CD4-positive, alpha-beta T cell (primary cell): ENCODE measurements at regions not wholly inside any gene's neighbourhood (a gene's known extent, or its start where the extent isn't known, plus 50 kb on each side); places are given as distances from the start of the nearest gene placed in this dataset.

ENCODE experiments used
- ATAC-seq: fragments of 200-7000 bp; cut with Tn5 transposase; one replicate; pipeline ENCODE4 v1.10.0; 2022; ENCODE audit warnings: mild to moderate bottlenecking; ENCODE audit not compliant: poor library complexity
- CTCF ChIA-PET: fragments of 350-600 bp; sonication (Branson Sonifier 250); formaldehyde crosslinking; loops from one replicate; lab custom pipeline; 2021; ENCODE audit warnings: antibody characterized with exemption, inconsistent platforms; lab: Charles Lee
- POLR2A ChIA-PET: fragments of 350-600 bp; sonication (Branson Sonifier 250); formaldehyde crosslinking; loops from one replicate; lab custom pipeline; 2021; ENCODE audit warnings: antibody characterized with exemption, inconsistent platforms; lab: Charles Lee
- DNase-seq, 14 experiments: peaks; one replicate each; pipeline ENCODE4 v3.0.0-alpha.2; 2013 to 2020; ENCODE audit warnings: mixed read lengths in 2 of 14
- H3K27ac ChIP-seq, 2 donors: one replicate each; pipeline versions ENCODE4 v1.5.1 to v1.7.0; 2013; ENCODE audit warnings: low read length in 2 of 2, low read depth in 1 of 2, mild to moderate bottlenecking in 1 of 2
- H3K27me3 ChIP-seq, 2 experiments: 1 replicate in 1 of 2; 2 replicates in 1 of 2; pipeline versions ENCODE4 v1.6.1 to v1.7.0; 2013; ENCODE audit warnings: low read length in 2 of 2, control low read depth in 1 of 2, mild to moderate bottlenecking in 1 of 2, moderate library complexity in 1 of 2; ENCODE audit not compliant: insufficient read depth in 2 of 2, control insufficient read depth in 1 of 2
- H3K36me3 ChIP-seq: one replicate; pipeline ENCODE4 v1.6.1; 2013; ENCODE audit warnings: low read length, control low read depth; ENCODE audit not compliant: insufficient read depth
- H3K4me1 ChIP-seq: one replicate; pipeline ENCODE4 v1.6.1; 2013; ENCODE audit warnings: low read length, control low read depth; ENCODE audit not compliant: insufficient read depth
- H3K4me3 ChIP-seq: one replicate; pipeline ENCODE4 v1.5.1; 2013; ENCODE audit warnings: mild to moderate bottlenecking, low read length, moderate library complexity
- H3K9me3 ChIP-seq, 2 experiments: 1 replicate in 1 of 2; 2 replicates in 1 of 2; pipeline versions ENCODE4 v1.6.1 to v1.7.0; 2013; ENCODE audit warnings: low read length in 2 of 2, mild to moderate bottlenecking in 2 of 2, control low read depth in 1 of 2, moderate library complexity in 1 of 2; ENCODE audit not compliant: control insufficient read depth in 1 of 2, insufficient read depth in 1 of 2
- H3K27ac Mint-ChIP-seq: one replicate; pipeline ENCODE4 v1.8.0; 2020; ENCODE audit warnings: mixed read lengths
- H3K27me3 Mint-ChIP-seq: one replicate; pipeline ENCODE4 v1.8.0; 2021; ENCODE audit warnings: mixed read lengths
- H3K36me3 Mint-ChIP-seq: one replicate; pipeline ENCODE4 v1.8.0; 2021; ENCODE audit warnings: low read depth, mixed read lengths
- H3K4me1 Mint-ChIP-seq: one replicate; pipeline ENCODE4 v1.8.0; 2021; ENCODE audit warnings: low read depth, mixed read lengths
- H3K4me3 Mint-ChIP-seq: one replicate; pipeline ENCODE4 v1.8.0; 2020; ENCODE audit warnings: mild to moderate bottlenecking, mixed read lengths
- H3K9me3 Mint-ChIP-seq: one replicate; pipeline ENCODE4 v1.8.0; 2020; ENCODE audit warnings: mixed read lengths
- intact Hi-C, 2 experiments: fragments of 100-400 bp; cut with DNase I in 1 of 2; cut with micrococcal nuclease in 1 of 2; formaldehyde crosslinking; loops; one replicate each; pipeline versions ENCODE4 v1.15.1 to v1.9.0; 2023 to 2025; cut with DNase I, micrococcal nuclease
- TF ChIP-seq, protein P1 (sequence below): fragments of 200-600 bp; IDR thresholded peaks from one replicate; pipeline ENCODE4 v1.8.0; 2022; ENCODE audit warnings: antibody characterized with exemption, mild to moderate bottlenecking

DNA sequence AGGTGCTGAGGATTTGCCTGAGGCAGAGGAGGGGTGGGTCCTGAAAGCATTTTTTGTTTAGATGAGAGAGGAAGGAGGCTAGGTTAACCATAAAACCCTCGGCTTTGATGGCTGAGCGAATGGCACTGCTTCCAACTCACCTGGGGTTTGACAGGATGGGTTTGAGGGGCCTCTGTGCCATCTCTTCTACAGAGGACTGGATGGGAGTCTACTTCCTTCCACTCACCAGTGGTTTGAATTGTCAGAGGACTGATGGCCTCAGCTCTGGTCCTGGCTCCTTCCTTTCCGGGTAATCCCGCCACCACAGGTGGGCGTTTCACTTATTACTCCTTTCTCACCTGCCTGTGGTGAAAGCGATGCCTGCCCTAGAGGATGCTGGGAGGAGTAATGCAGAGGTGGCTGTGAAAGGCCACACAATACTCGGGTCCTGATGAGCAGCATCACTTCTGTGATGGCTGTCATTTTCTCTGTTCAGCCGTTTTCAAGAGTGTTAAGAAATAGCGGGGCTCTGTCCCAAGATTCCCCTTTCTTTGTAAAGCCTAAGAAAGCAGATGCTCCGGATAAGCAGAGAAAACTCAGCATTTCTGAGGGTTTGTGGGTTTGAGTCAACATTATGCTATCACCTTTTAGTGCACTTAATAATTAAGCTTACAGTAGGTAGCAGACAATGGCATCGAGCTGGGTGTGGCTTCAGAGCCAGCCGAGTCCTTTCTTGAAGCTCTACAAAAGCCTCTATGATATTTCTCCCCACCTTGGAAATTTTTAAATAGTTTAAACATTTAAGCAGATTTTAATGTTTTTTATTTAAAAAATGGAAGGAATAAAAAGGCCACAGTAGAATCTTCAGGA lies 220.7 kb downstream of the HLX start:
- peaks cover 0 to 4% of the 10 kb centered on the region in 2 experiments for H3K9me3 ChIP-seq
- DNase-seq, result no peak
- CTCF ChIA-PET, result no interaction called here
- H3K4me1 ChIP-seq, result no peaks in the 10 kb centered on the region
- H3K27me3 ChIP-seq, result no peaks in the 10 kb centered on the region
- Mint-ChIP-seq H3K4me1 (no peaks in the 10 kb centered on the region), H3K4me3 (no peak overlapping the region), H3K36me3 (no peaks in the 10 kb centered on the region), H3K27ac (no peak overlapping the region), H3K9me3 (no peaks in the 10 kb centered on the region), H3K27me3 (peaks cover 6% of the 10 kb centered on the region)
- TF ChIP-seq, protein P1, sequence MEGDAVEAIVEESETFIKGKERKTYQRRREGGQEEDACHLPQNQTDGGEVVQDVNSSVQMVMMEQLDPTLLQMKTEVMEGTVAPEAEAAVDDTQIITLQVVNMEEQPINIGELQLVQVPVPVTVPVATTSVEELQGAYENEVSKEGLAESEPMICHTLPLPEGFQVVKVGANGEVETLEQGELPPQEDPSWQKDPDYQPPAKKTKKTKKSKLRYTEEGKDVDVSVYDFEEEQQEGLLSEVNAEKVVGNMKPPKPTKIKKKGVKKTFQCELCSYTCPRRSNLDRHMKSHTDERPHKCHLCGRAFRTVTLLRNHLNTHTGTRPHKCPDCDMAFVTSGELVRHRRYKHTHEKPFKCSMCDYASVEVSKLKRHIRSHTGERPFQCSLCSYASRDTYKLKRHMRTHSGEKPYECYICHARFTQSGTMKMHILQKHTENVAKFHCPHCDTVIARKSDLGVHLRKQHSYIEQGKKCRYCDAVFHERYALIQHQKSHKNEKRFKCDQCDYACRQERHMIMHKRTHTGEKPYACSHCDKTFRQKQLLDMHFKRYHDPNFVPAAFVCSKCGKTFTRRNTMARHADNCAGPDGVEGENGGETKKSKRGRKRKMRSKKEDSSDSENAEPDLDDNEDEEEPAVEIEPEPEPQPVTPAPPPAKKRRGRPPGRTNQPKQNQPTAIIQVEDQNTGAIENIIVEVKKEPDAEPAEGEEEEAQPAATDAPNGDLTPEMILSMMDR, result no peak
- POLR2A ChIA-PET, result no interaction called here
- H3K36me3 ChIP-seq, result no peaks in the 10 kb centered on the region
- no peak overlapping the region for H3K27ac ChIP-seq
- H3K4me3 ChIP-seq, result no peak overlapping the region
- intact Hi-C loops, result no loop called here
- ATAC-seq, result no peak

DNA sequence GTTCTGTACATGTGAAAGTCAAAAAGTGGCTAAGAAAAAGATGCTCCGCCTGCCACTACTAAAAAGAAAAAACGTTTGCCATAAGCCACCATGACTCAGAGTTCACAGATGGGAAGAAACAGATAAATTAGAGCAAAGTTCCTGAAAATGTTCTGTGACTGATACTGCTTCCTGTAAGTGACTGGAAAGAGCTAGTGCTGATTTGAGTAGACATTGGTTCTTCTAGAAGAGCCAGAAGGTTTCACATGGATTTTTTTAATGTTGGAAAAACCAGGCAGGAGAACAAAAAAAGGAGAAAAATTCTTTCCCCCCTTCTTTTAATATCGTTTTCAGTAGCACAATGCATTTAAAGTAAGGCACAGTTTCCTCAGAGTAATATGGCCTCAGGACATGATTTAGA lies 221.4 kb downstream of the HLX start:
- Histone ChIP-seq H3K4me1 (no peaks in the 10 kb centered on the region), H3K9me3 (peaks cover 0 to 4% of the 10 kb centered on the region in 2 experiments), H3K27me3 (no peaks in the 10 kb centered on the region), H3K27ac (no peak overlapping the region), H3K36me3 (no peaks in the 10 kb centered on the region), H3K4me3 (no peak overlapping the region)
- DNase-seq, result peak in 3 of 14 experiments; percentile 5 to 42 (median 25)
- Mint-ChIP-seq H3K9me3 (peaks cover under 1% of the 10 kb centered on the region), H3K27me3 (peaks cover 6% of the 10 kb centered on the region), H3K27ac (no peak overlapping the region), H3K4me1 (no peaks in the 10 kb centered on the region), H3K36me3 (no peaks in the 10 kb centered on the region), H3K4me3 (no peak overlapping the region)
- intact Hi-C loops, result no loop called here
- CTCF ChIA-PET, result no interaction called here
- ATAC-seq, result no peak
- POLR2A ChIA-PET, result no interaction called here
- TF ChIP-seq, protein P1, result no peak

DNA sequence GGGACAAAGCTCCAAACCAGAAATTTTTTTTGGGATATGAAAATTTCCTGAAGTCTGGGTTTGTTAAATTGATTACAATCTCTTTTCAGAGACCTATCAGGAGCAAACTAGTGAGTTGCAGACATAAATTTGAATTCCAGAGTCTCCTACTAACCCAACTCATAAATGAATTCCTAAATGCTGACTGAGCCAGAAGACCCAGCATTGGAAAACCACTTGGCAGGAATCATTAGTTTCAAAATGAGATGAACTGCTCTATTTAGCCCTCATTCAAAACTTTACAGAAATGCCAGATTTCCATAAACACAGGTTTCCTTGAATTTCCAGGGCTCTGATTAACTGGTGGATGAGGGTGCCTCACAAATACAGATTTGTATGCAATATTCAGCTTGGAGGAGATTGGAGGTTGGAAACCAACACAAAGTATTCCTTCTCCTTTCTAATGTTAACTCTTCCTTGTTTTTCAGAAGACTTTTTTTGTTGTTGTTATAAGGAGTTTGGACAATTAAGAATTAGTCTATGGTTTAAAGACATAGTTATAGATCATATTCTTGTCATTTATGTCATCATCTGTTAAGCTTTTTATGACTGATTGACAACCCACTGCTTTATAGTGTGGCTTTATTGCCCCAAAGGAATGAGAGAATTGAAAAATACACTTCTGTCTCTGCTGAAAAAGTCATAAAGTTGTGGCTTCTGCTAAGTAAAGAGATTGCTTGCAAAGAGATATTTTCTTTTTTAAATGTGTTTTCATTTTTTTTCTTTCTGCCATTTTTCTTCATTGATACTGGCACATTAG lies 222.8 kb downstream of the HLX start:
- peaks cover 0 to 4% of the 10 kb centered on the region in 2 experiments for H3K9me3 ChIP-seq
- H3K4me1 Mint-ChIP-seq, result no peaks in the 10 kb centered on the region
- no peaks in the 10 kb centered on the region for H3K27me3 ChIP-seq
- H3K27ac ChIP-seq, result no peak overlapping the region
- H3K36me3 ChIP-seq, result no peaks in the 10 kb centered on the region
- TF ChIP-seq, protein P1, result no peak
- ATAC-seq (no peak), DNase-seq (no peak)
- intact Hi-C loops, result no loop called here
- ChIA-PET CTCF (no interaction called here), POLR2A (no interaction called here)
- H3K4me1 ChIP-seq, result no peaks in the 10 kb centered on the region
- no peaks in the 10 kb centered on the region for H3K36me3 Mint-ChIP-seq
- peaks cover 3% of the 10 kb centered on the region for H3K9me3 Mint-ChIP-seq
- H3K27me3 Mint-ChIP-seq, result peaks cover 1% of the 10 kb centered on the region
- H3K27ac Mint-ChIP-seq, result no peak overlapping the region
- no peak overlapping the region for H3K4me3 ChIP-seq
- no peak overlapping the region for H3K4me3 Mint-ChIP-seq
